ENCODE measurements at regions not wholly inside any gene's neighbourhood (a gene's known extent, or its start where the extent isn't known, plus 50 kb on each side); places are given as distances from the start of the nearest gene placed in this dataset.

DNA sequence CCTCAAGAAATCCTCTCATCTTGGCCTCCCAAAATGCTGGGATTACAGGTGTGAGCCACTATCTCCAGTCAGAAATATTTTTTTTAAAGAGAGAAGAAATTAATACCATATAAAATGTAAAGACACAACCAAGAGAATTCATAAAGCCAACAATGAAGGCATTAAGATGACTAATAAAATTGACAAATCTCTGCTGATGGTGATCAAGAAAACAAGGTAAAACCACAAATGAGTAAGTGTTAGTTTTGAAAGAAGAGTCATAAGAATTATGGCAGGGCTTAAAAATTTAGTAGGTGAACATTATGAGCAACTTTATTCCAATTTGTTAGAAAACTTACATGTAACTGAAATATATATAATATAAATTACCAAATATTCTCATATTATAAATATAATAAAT, 752.8 kb upstream of the CELF4 start:
- FAIRE-seq, result no peak
- TF ChIP-seq CTCF (IDR thresholded peaks at IDR 0.05; ENCODE audit: insufficient read depth, low read length, severe bottlenecking), result no peak
- H3K27me3 ChIP-seq (ENCODE audit: control insufficient read depth, insufficient read depth, low read length), result no peaks in the 10 kb centered on the region
- peak; percentile 87 for DNase-seq (ENCODE audit: low read depth)
- H3K36me3 ChIP-seq (ENCODE audit: control insufficient read depth, insufficient read depth, low read length), result no peaks in the 10 kb centered on the region
- no peak overlapping the region for H3K4me3 ChIP-seq (ENCODE audit: low read depth, low read length)

DNA sequence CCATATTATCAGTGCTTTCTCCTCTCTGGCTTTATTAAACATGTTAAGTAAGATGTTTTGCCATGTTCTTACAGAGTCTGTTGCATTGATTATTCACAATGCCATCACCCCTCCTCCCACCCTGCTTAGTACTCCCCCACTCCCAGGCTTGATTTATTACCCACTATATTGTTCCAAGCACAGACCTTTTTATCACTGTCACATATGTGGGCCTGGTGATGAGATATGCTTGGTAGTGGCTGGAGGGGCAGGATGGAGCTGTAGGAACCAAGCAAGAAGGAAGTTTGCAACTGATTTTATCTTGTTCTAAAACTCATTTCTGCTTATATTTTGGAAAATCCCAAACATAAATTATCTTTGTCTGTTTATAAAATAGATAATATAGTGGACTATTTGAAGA, 748.2 kb upstream of the CELF4 start:
- H3K4me3 ChIP-seq (ENCODE audit: low read depth, low read length), result no peak overlapping the region
- no peaks in the 10 kb centered on the region for H3K27me3 ChIP-seq (ENCODE audit: control insufficient read depth, insufficient read depth, low read length)
- no peaks in the 10 kb centered on the region for H3K36me3 ChIP-seq (ENCODE audit: control insufficient read depth, insufficient read depth, low read length)
- TF ChIP-seq CTCF (IDR thresholded peaks at IDR 0.05; ENCODE audit: insufficient read depth, low read length, severe bottlenecking), result no peak
- no peak for FAIRE-seq
- DNase-seq (ENCODE audit: low read depth), result no peak

- DNase-seq (ENCODE audit: low read depth) (no peak), FAIRE-seq (no peak)
- Histone ChIP-seq H3K27me3 (ENCODE audit: control insufficient read depth, insufficient read depth, low read length) (no peaks in the 10 kb centered on the region), H3K36me3 (ENCODE audit: control insufficient read depth, insufficient read depth, low read length) (no peaks in the 10 kb centered on the region), H3K4me3 (ENCODE audit: low read depth, low read length) (no peak overlapping the region)
- no peak for TF ChIP-seq CTCF (IDR thresholded peaks at IDR 0.05; ENCODE audit: insufficient read depth, low read length, severe bottlenecking)
These were observed 746.9 kb upstream of the CELF4 start for GRCh38 chr18:38312532-38312931.

DNA sequence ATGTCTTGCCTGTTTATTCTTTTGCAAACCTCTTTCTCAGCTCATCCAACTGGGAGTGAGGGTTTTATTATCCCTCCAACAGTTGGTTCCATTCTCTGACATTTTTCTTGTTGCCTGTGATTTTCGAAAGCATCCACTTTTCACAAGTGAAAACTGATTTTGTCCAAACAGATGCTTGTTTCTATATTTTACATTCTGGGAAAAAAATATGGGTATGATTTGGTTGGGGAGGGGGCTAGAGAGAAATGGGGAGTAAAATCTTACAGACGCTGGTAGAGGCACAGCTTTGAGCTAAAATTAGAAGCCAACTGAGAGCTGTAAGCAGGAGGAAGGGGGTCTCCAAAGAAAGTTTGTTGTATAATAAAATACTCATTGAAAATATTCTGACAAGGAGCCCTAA, 745.3 kb upstream of the CELF4 start:
- no peaks in the 10 kb centered on the region for H3K36me3 ChIP-seq (ENCODE audit: control insufficient read depth, insufficient read depth, low read length)
- H3K27me3 ChIP-seq (ENCODE audit: control insufficient read depth, insufficient read depth, low read length), result no peaks in the 10 kb centered on the region
- no peak for FAIRE-seq

GRCh38 chr18:38307914-38308313, 742.3 kb upstream of the CELF4 start:
- Histone ChIP-seq H3K36me3 (ENCODE audit: control insufficient read depth, insufficient read depth, low read length) (no peaks in the 10 kb centered on the region), H3K4me3 (ENCODE audit: low read depth, low read length) (no peak overlapping the region), H3K27me3 (ENCODE audit: control insufficient read depth, insufficient read depth, low read length) (no peaks in the 10 kb centered on the region)
- TF ChIP-seq CTCF (IDR thresholded peaks at IDR 0.05; ENCODE audit: insufficient read depth, low read length, severe bottlenecking), result no peak
- FAIRE-seq, result no peak
- DNase-seq (ENCODE audit: low read depth), result no peak

More for the DNA sequence above, 745.3 kb upstream of the CELF4 start:
- H3K4me3 ChIP-seq (ENCODE audit: low read depth, low read length), result no peak overlapping the region
- no peak for TF ChIP-seq CTCF (IDR thresholded peaks at IDR 0.05; ENCODE audit: insufficient read depth, low read length, severe bottlenecking)
- DNase-seq (ENCODE audit: low read depth), result no peak

- Histone ChIP-seq H3K27me3 (ENCODE audit: control insufficient read depth, insufficient read depth, low read length) (no peaks in the 10 kb centered on the region), H3K36me3 (ENCODE audit: control insufficient read depth, insufficient read depth, low read length) (no peaks in the 10 kb centered on the region), H3K4me3 (ENCODE audit: low read depth, low read length) (no peak overlapping the region)
- FAIRE-seq (no peak), DNase-seq (ENCODE audit: low read depth) (no peak)
- no peak for TF ChIP-seq CTCF (IDR thresholded peaks at IDR 0.05; ENCODE audit: insufficient read depth, low read length, severe bottlenecking)
These were observed 740.4 kb upstream of the CELF4 start for GRCh38 chr18:38305961-38306360.

All from bronchial epithelial cell (primary cell).